ENCODE measurements at regions not wholly inside any gene's neighbourhood (a gene's known extent, or its start where the extent isn't known, plus 50 kb on each side); places are given as distances from the start of the nearest gene placed in this dataset.

- no peak for DNase-seq (ENCODE audit: extremely low read depth, low read depth)
- no peak for TF ChIP-seq CTCF (IDR thresholded peaks at IDR 0.05; ENCODE audit: low read depth, low read length, missing control alignments)
- H3K4me3 ChIP-seq (replicated peaks; ENCODE audit: low read depth, low read length), result no peak overlapping the region
Measured at GRCh38 chrY:15779891-15780290, 1255.6 kb downstream of the NLGN4Y start.

GRCh38 chrY:15800021-15800420, 1275.7 kb downstream of the NLGN4Y start:
- DNase-seq (ENCODE audit: extremely low read depth, low read depth), result no peak
- TF ChIP-seq CTCF (IDR thresholded peaks at IDR 0.05; ENCODE audit: low read depth, low read length, missing control alignments), result no peak
- H3K4me3 ChIP-seq (replicated peaks; ENCODE audit: low read depth, low read length), result no peak overlapping the region

DNA sequence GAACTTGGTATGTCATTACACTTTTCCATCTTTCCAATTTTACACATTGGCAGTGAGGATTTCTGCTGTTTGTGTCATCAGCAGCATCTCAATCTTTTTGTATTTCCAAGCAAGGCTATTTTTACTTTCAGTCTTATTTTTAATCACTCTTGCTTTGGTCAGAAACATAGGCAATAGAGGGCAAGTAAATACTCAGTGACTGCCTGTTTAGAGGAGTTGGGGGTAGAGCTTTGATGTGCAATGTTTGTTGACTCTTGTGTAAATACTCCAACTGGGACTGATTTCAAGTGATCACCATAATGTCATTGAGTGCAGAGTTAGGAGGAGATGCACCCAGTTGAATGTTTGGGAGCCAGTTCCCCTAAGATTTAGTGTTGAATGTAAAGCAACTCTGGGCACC, 1281.7 kb downstream of the NLGN4Y start:
- no peak overlapping the region for H3K4me3 ChIP-seq (replicated peaks; ENCODE audit: low read depth, low read length)
- no peak for DNase-seq (ENCODE audit: extremely low read depth, low read depth)
- TF ChIP-seq CTCF (IDR thresholded peaks at IDR 0.05; ENCODE audit: low read depth, low read length, missing control alignments), result no peak

- TF ChIP-seq CTCF (IDR thresholded peaks at IDR 0.05; ENCODE audit: low read depth, low read length, missing control alignments), result no peak
- no peak for DNase-seq (ENCODE audit: extremely low read depth, low read depth)
- no peak overlapping the region for H3K4me3 ChIP-seq (replicated peaks; ENCODE audit: low read depth, low read length)
Measured at GRCh38 chrY:15814241-15814640, 1289.9 kb downstream of the NLGN4Y start.
